GM23338 (cell line): ENCODE measurements at regions not wholly inside any gene's neighbourhood (a gene's known extent, or its start where the extent isn't known, plus 50 kb on each side); places are given as distances from the start of the nearest gene placed in this dataset.

Experiments used
- ATAC-seq: fragments of 200-7000 bp; cut with Tn5 transposase; 3 replicates; pipeline ENCODE4 v1.9.1; 2020
- DNase-seq: peaks from one replicate; pipeline ENCODE4 v3.0.0-alpha.2; 2015; ENCODE audit warnings: low spot score
- H2AFZ ChIP-seq: fragments of 200-600 bp; sonication (generic); 2 replicates; pipeline ENCODE4 v1.8.0; 2016; ENCODE audit warnings: antibody characterized with exemption, mild to moderate bottlenecking, moderate library complexity
- H3F3A ChIP-seq: fragments of 200-600 bp; sonication (generic); replicated peaks from 2 replicates; pipeline ENCODE4 v1.8.0; 2017; ENCODE audit warnings: antibody characterized with exemption, mixed run types, low read depth
- H3K27ac ChIP-seq: fragments of 200-600 bp; sonication (generic); 2 replicates; pipeline ENCODE4 v1.6.1; 2016; ENCODE audit warnings: low read depth
- H3K27me3 ChIP-seq: fragments of 200-600 bp; sonication (generic); 2 replicates; pipeline ENCODE4 v1.8.0; 2016; ENCODE audit warnings: mild to moderate bottlenecking, mixed run types, moderate library complexity; ENCODE audit not compliant: insufficient read depth
- H3K36me3 ChIP-seq: fragments of 200-600 bp; sonication (generic); 2 replicates; pipeline ENCODE4 v1.8.0; 2016; ENCODE audit warnings: mild to moderate bottlenecking; ENCODE audit not compliant: insufficient read depth
- H3K4me1 ChIP-seq: fragments of 200-600 bp; sonication (generic); 2 replicates; pipeline ENCODE4 v1.8.0; 2016; ENCODE audit warnings: mild to moderate bottlenecking, moderate library complexity; ENCODE audit not compliant: insufficient read depth
- H3K4me2 ChIP-seq: fragments of 200-600 bp; sonication (generic); 2 replicates; pipeline ENCODE4 v1.7.1; 2017; ENCODE audit warnings: mixed run types
- H3K4me3 ChIP-seq: fragments of 200-600 bp; sonication (generic); 2 replicates; pipeline ENCODE4 v1.6.1; 2016; ENCODE audit warnings: mixed run types
- H3K79me2 ChIP-seq: fragments of 200-600 bp; sonication (generic); replicated peaks from 2 replicates; pipeline ENCODE4 v1.8.0; 2017; ENCODE audit warnings: mild to moderate bottlenecking; ENCODE audit not compliant: insufficient read depth
- H3K9me2 ChIP-seq: fragments of 200-600 bp; sonication (generic); 2 replicates; pipeline ENCODE4 v1.8.0; 2017; ENCODE audit not compliant: insufficient read depth
- H4K20me1 ChIP-seq: fragments of 200-600 bp; sonication (generic); replicated peaks from 2 replicates; pipeline ENCODE4 v1.8.0; 2017; ENCODE audit warnings: mild to moderate bottlenecking; ENCODE audit not compliant: insufficient read depth
- H3K27ac Mint-ChIP-seq: 2 replicates; pipeline ENCODE4 v1.8.0; 2020; ENCODE audit warnings: inconsistent platforms, mild to moderate bottlenecking, moderate library complexity, mixed read lengths
- H3K27me3 Mint-ChIP-seq: 3 replicates; pipeline ENCODE4 v1.8.0; 2022; ENCODE audit warnings: low read depth, mild to moderate bottlenecking, moderate library complexity, mixed read lengths, inconsistent platforms; ENCODE audit not compliant: insufficient read depth, poor library complexity
- H3K36me3 Mint-ChIP-seq: 3 replicates; pipeline ENCODE4 v1.8.0; 2021; ENCODE audit warnings: low read depth, mild to moderate bottlenecking, inconsistent platforms, moderate library complexity, mixed read lengths
- H3K4me1 Mint-ChIP-seq: 3 replicates; pipeline ENCODE4 v1.8.0; 2020; ENCODE audit warnings: mild to moderate bottlenecking, inconsistent platforms, mixed read lengths
- H3K4me3 Mint-ChIP-seq: 3 replicates; pipeline ENCODE4 v1.8.0; 2021; ENCODE audit warnings: moderate library complexity, mild to moderate bottlenecking, inconsistent platforms, mixed read lengths
- H3K9me3 Mint-ChIP-seq: 3 replicates; pipeline ENCODE4 v1.8.0; 2020; ENCODE audit warnings: moderate library complexity, mild to moderate bottlenecking, inconsistent platforms, mixed read lengths
- EZH2 ChIP-seq: fragments of 200-600 bp; sonication (generic); IDR thresholded peaks from one replicate; pipeline ENCODE4 v1.8.0; 2017; ENCODE audit warnings: antibody characterized with exemption, mild to moderate bottlenecking, low read depth; ENCODE audit not compliant: unreplicated experiment
- EZH2phosphoT487 ChIP-seq: fragments of 200-600 bp; sonication (generic); IDR thresholded peaks from one replicate; pipeline ENCODE4 v1.8.1; 2018; ENCODE audit warnings: antibody characterized with exemption; ENCODE audit not compliant: unreplicated experiment
- POLR2AphosphoS5 ChIP-seq: IDR thresholded peaks from 2 replicates; pipeline ENCODE4 v1.6.1; 2016; ENCODE audit warnings: antibody characterized with exemption, low read depth
- STAT1 ChIP-seq: IDR thresholded peaks from one replicate; pipeline ENCODE4 v1.6.1; 2016; ENCODE audit warnings: antibody characterized with exemption; ENCODE audit not compliant: unreplicated experiment
- ZNF114 ChIP-seq: fragments of 250-450 bp; sonication (Bioruptor Pico); IDR thresholded peaks from 2 replicates; pipeline ENCODE4 v1.5.0; 2020; ENCODE audit warnings: mild to moderate bottlenecking, moderate library complexity
- ZNF331 ChIP-seq: fragments of 250-450 bp; sonication (Bioruptor Pico); IDR thresholded peaks from 2 replicates; pipeline ENCODE4 v1.5.0; 2020; ENCODE audit warnings: low read depth, mild to moderate bottlenecking, moderate library complexity
- TF ChIP-seq, protein P1 (sequence below): IDR thresholded peaks from 2 replicates; pipeline ENCODE4 v1.6.1; 2016; ENCODE audit warnings: antibody characterized with exemption
- TF ChIP-seq, protein P2 (sequence below): fragments of 250-450 bp; sonication (Bioruptor Pico); IDR thresholded peaks from 2 replicates; pipeline ENCODE4 v1.5.0; 2020; ENCODE audit warnings: mild to moderate bottlenecking, moderate library complexity

DNA sequence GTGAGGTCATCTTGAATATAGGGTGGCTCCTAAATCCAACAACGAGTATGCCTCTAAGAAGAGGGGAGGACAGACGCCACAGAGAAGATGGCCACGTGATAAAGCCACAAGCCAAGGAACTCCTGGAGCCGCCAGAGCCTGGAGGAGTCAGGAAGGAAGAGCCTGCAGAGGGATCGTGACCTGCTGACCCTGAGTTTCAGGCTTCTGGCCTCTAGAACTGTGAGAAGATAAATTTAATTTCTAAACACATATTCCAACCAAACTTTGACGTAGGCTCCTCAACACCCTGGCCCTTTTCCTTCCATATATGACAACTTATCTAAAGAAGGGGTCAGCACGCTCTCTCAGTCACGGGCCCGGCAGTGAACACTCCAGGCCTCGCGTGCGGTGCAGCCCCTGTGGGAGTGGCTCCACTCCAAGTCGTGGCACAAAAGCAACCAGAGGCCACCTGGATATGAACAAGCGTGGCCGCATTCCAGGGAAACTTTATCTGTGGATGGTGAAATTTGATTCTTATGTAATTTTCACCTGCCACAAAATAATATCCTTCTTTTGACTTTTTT, 138.6 kb upstream of the AJAP1 start:
- Histone ChIP-seq H3K4me2 (no peak overlapping the region), H3F3A (no peaks in the 10 kb centered on the region), H4K20me1 (no peaks in the 10 kb centered on the region), H3K79me2 (no peaks in the 10 kb centered on the region), H3K4me1 (no peaks in the 10 kb centered on the region), H3K27ac (no peak overlapping the region), H3K36me3 (no peaks in the 10 kb centered on the region; the same call in 1 of the 2 replicates), H3K27me3 (no peaks in the 10 kb centered on the region), H3K9me2 (no peaks in the 10 kb centered on the region), H3K4me3 (no peak overlapping the region), H2AFZ (no peak overlapping the region)
- ATAC-seq (no peak), DNase-seq (peak; percentile 1)
- Mint-ChIP-seq H3K36me3 (peaks cover 55% of the 10 kb centered on the region), H3K27ac (no peak overlapping the region), H3K27me3 (peaks cover 8% of the 10 kb centered on the region), H3K4me3 (no peak overlapping the region), H3K9me3 (peaks cover 98% of the 10 kb centered on the region), H3K4me1 (no peaks in the 10 kb centered on the region)
- TF ChIP-seq ZNF331 (CRISPR knock-in tag): no peak
- no peak for TF ChIP-seq STAT1
- TF ChIP-seq POLR2AphosphoS5: no peak
- TF ChIP-seq EZH2phosphoT487: no peak
- TF ChIP-seq, protein P1, sequence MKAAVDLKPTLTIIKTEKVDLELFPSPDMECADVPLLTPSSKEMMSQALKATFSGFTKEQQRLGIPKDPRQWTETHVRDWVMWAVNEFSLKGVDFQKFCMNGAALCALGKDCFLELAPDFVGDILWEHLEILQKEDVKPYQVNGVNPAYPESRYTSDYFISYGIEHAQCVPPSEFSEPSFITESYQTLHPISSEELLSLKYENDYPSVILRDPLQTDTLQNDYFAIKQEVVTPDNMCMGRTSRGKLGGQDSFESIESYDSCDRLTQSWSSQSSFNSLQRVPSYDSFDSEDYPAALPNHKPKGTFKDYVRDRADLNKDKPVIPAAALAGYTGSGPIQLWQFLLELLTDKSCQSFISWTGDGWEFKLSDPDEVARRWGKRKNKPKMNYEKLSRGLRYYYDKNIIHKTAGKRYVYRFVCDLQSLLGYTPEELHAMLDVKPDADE: no peak
- no peak for TF ChIP-seq EZH2
- TF ChIP-seq, protein P2, sequence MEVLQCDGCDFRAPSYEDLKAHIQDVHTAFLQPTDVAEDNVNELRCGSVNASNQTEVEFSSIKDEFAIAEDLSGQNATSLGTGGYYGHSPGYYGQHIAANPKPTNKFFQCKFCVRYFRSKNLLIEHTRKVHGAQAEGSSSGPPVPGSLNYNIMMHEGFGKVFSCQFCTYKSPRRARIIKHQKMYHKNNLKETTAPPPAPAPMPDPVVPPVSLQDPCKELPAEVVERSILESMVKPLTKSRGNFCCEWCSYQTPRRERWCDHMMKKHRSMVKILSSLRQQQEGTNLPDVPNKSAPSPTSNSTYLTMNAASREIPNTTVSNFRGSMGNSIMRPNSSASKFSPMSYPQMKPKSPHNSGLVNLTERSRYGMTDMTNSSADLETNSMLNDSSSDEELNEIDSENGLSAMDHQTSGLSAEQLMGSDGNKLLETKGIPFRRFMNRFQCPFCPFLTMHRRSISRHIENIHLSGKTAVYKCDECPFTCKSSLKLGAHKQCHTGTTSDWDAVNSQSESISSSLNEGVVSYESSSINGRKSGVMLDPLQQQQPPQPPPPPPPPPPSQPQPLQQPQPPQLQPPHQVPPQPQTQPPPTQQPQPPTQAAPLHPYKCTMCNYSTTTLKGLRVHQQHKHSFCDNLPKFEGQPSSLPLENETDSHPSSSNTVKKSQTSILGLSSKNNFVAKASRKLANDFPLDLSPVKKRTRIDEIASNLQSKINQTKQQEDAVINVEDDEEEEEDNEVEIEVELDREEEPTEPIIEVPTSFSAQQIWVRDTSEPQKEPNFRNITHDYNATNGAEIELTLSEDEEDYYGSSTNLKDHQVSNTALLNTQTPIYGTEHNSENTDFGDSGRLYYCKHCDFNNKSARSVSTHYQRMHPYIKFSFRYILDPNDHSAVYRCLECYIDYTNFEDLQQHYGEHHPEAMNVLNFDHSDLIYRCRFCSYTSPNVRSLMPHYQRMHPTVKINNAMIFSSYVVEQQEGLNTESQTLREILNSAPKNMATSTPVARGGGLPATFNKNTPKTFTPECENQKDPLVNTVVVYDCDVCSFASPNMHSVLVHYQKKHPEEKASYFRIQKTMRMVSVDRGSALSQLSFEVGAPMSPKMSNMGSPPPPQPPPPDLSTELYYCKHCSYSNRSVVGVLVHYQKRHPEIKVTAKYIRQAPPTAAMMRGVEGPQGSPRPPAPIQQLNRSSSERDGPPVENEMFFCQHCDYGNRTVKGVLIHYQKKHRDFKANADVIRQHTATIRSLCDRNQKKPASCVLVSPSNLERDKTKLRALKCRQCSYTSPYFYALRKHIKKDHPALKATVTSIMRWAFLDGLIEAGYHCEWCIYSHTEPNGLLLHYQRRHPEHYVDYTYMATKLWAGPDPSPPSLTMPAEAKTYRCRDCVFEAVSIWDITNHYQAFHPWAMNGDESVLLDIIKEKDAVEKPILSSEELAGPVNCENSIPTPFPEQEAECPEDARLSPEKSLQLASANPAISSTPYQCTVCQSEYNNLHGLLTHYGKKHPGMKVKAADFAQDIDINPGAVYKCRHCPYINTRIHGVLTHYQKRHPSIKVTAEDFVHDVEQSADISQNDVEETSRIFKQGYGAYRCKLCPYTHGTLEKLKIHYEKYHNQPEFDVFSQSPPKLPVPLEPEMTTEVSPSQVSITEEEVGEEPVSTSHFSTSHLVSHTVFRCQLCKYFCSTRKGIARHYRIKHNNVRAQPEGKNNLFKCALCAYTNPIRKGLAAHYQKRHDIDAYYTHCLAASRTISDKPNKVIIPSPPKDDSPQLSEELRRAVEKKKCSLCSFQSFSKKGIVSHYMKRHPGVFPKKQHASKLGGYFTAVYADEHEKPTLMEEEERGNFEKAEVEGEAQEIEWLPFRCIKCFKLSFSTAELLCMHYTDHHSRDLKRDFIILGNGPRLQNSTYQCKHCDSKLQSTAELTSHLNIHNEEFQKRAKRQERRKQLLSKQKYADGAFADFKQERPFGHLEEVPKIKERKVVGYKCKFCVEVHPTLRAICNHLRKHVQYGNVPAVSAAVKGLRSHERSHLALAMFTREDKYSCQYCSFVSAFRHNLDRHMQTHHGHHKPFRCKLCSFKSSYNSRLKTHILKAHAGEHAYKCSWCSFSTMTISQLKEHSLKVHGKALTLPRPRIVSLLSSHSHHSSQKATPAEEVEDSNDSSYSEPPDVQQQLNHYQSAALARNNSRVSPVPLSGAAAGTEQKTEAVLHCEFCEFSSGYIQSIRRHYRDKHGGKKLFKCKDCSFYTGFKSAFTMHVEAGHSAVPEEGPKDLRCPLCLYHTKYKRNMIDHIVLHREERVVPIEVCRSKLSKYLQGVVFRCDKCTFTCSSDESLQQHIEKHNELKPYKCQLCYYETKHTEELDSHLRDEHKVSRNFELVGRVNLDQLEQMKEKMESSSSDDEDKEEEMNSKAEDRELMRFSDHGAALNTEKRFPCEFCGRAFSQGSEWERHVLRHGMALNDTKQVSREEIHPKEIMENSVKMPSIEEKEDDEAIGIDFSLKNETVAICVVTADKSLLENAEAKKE: no peak
- no peak for TF ChIP-seq ZNF114 (CRISPR knock-in tag)
